Naive thymus-derived CD8-positive, alpha-beta T cell (primary cell): ENCODE measurements at regions not wholly inside any gene's neighbourhood (a gene's known extent, or its start where the extent isn't known, plus 50 kb on each side); places are given as distances from the start of the nearest gene placed in this dataset.

Experiments used
- ATAC-seq, 2 donors: fragments of 150-1000 bp; cut with Tn5 transposase in 1 of 2; sonication (Bioruptor Pico), chemical (Tn5 transposase) in 1 of 2; 1 replicate in 1 of 2; 2 replicates in 1 of 2; pipeline ENCODE4 v1.10.0; 2021; ENCODE audit warnings: mild to moderate bottlenecking in 2 of 2, moderate library complexity in 2 of 2
- POLR2A ChIA-PET: fragments of 350-600 bp; sonication (Branson Sonifier 250); formaldehyde crosslinking; loops from one replicate; lab custom pipeline; 2021; ENCODE audit warnings: antibody characterized with exemption; lab: Charles Lee
- DNase-seq, 10 donors: peaks; one replicate each; pipeline versions ENCODE4 v3.0.0 to v3.0.0-alpha.2; 2020 to 2022
- H3K27ac Mint-ChIP-seq, 10 donors: one replicate each; pipeline ENCODE4 v1.8.0; 2020 to 2022; ENCODE audit warnings: mild to moderate bottlenecking in 10 of 10, mixed read lengths in 10 of 10, moderate library complexity in 4 of 10, inconsistent platforms in 1 of 10
- H3K27me3 Mint-ChIP-seq, 5 donors: one replicate each; pipeline ENCODE4 v1.8.0; 2021 to 2022; ENCODE audit warnings: mixed read lengths in 5 of 5
- H3K36me3 Mint-ChIP-seq, 3 donors: one replicate each; pipeline ENCODE4 v1.8.0; 2020 to 2022; ENCODE audit warnings: mixed read lengths in 3 of 3, mild to moderate bottlenecking in 2 of 3, inconsistent platforms in 1 of 3
- H3K4me1 Mint-ChIP-seq, 4 donors: one replicate each; pipeline ENCODE4 v1.8.0; 2021 to 2022; ENCODE audit warnings: mixed read lengths in 4 of 4
- H3K4me3 Mint-ChIP-seq, 10 donors: one replicate each; pipeline ENCODE4 v1.8.0; 2020 to 2022; ENCODE audit warnings: mild to moderate bottlenecking in 10 of 10, mixed read lengths in 10 of 10, moderate library complexity in 6 of 10, inconsistent platforms in 1 of 10
- H3K9me3 Mint-ChIP-seq, 9 donors: one replicate each; pipeline ENCODE4 v1.8.0; 2020 to 2022; ENCODE audit warnings: mixed read lengths in 9 of 9, mild to moderate bottlenecking in 3 of 9, inconsistent platforms in 1 of 9, moderate library complexity in 1 of 9

DNA sequence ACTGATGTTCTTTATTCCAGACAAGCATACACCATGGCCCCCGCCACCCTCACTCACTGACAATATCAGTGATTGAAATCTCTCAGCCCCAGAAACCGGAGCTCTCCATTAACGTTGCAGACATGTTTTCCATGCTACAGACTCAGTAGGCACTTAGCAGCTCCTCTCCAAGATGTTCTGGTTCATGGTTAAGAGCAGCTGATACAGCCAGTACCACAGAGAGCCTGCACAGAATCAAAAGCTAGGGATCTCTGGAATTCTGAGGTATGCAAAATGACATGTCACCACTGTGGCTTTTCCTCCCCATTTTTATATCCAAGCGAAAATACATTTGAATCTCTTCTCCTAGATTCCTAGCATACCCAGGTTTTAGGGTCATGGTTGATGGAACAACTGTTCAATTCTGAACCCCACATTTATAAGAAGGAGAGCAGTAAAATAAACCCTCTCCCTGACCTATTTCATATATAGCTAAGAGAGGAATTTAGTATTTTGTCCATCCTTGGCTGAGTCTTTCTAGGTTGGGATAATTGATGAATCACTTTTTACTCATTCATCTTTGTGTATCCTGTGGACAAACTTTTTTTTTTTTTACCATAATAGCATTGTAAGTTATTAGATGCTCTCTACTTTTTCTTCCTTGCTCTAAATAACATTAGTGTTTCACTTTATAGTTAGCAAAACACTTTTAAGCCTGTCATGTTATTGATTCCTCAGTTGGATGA lies 488.4 kb upstream of the PIK3C3 start:
- H3K4me1 Mint-ChIP-seq, result no peaks in the 10 kb centered on the region
- no peak for DNase-seq
- peaks cover 3 to 45% (median 8%) of the 10 kb centered on the region in 9 donors for H3K9me3 Mint-ChIP-seq
- no peak for ATAC-seq
- POLR2A ChIA-PET, result no interaction called here
- H3K36me3 Mint-ChIP-seq, result no peaks in the 10 kb centered on the region
- no peak overlapping the region for H3K27ac Mint-ChIP-seq
- H3K27me3 Mint-ChIP-seq, result peaks cover 0 to 3% (median 0%) of the 10 kb centered on the region in 5 donors
- no peak overlapping the region for H3K4me3 Mint-ChIP-seq

DNA sequence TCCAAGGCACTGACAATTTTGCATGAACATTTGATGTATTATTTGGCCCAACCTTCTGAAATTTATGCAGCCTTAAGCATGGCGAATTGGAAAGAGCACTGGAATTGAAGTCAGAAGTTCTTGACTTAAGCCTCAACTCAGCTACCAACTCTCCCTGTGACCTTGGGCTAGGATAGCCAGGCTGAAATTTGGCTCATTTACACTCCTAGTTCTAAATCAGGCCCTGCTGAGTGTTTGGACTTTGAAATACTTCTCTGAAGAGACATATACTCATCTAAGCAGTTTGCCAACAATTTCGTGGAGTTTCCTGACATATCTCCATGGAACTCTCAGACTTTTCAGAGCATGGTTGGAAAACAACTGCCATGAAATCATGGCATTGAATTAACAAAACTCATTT lies 489.6 kb upstream of the PIK3C3 start:
- no peaks in the 10 kb centered on the region for H3K36me3 Mint-ChIP-seq
- no peaks in the 10 kb centered on the region for H3K4me1 Mint-ChIP-seq
- no peak for ATAC-seq
- H3K27me3 Mint-ChIP-seq, result peaks cover 0 to 3% (median 0%) of the 10 kb centered on the region in 5 donors
- H3K4me3 Mint-ChIP-seq, result no peak overlapping the region
- H3K27ac Mint-ChIP-seq, result no peak overlapping the region
- peaks cover 3 to 45% (median 8%) of the 10 kb centered on the region in 9 donors for H3K9me3 Mint-ChIP-seq
- POLR2A ChIA-PET, result no interaction called here
- DNase-seq, result no peak

GRCh38 chr18:41464278-41464677 lies 490.8 kb upstream of the PIK3C3 start:
- no peak for DNase-seq
- no peak overlapping the region for H3K4me3 Mint-ChIP-seq
- no peak for ATAC-seq
- no peaks in the 10 kb centered on the region for H3K4me1 Mint-ChIP-seq
- peaks cover 0 to 3% (median 0%) of the 10 kb centered on the region in 5 donors for H3K27me3 Mint-ChIP-seq
- no peaks in the 10 kb centered on the region for H3K36me3 Mint-ChIP-seq
- H3K9me3 Mint-ChIP-seq, result peaks cover 3 to 39% (median 8%) of the 10 kb centered on the region in 9 donors
- POLR2A ChIA-PET, result no interaction called here
- no peak overlapping the region for H3K27ac Mint-ChIP-seq

GRCh38 chr18:41462946-41463345 lies 492.1 kb upstream of the PIK3C3 start:
- ATAC-seq (no peak), DNase-seq (no peak)
- POLR2A ChIA-PET, result no interaction called here
- no peaks in the 10 kb centered on the region for H3K27me3 Mint-ChIP-seq
- no peak overlapping the region for H3K27ac Mint-ChIP-seq
- no peaks in the 10 kb centered on the region for H3K36me3 Mint-ChIP-seq
- H3K9me3 Mint-ChIP-seq, result peaks cover 0 to 28% (median 5%) of the 10 kb centered on the region in 9 donors
- H3K4me3 Mint-ChIP-seq, result no peak overlapping the region
- no peaks in the 10 kb centered on the region for H3K4me1 Mint-ChIP-seq

- H3K36me3 Mint-ChIP-seq, result no peaks in the 10 kb centered on the region
- peaks cover 0 to 18% (median 5%) of the 10 kb centered on the region in 9 donors for H3K9me3 Mint-ChIP-seq
- H3K4me1 Mint-ChIP-seq, result no peaks in the 10 kb centered on the region
- DNase-seq (no peak), ATAC-seq (no peak)
- POLR2A ChIA-PET, result no interaction called here
- no peak overlapping the region for H3K27ac Mint-ChIP-seq
- no peaks in the 10 kb centered on the region for H3K27me3 Mint-ChIP-seq
- H3K4me3 Mint-ChIP-seq, result no peak overlapping the region
Measured at GRCh38 chr18:41461114-41461513, 493.9 kb upstream of the PIK3C3 start.

DNA sequence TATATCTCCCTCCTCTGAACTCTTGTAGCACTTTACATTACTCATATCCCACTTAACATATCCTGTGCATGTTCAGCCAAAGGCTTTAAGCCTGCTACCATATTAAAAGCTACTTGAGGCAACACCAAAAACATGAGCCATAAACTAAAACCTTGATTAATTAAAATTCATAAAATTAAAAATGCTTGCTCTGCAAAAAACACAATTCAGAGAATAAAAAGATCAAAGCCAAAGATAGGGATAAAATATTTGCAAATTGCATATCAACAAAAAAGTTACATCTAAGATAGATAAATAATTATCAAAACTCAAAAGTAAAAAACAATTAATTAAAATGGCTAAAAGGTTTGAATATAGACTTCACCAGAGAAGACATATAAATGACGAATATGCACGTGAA lies 495.4 kb upstream of the PIK3C3 start:
- POLR2A ChIA-PET, result no interaction called here
- no peaks in the 10 kb centered on the region for H3K27me3 Mint-ChIP-seq
- no peak overlapping the region for H3K27ac Mint-ChIP-seq
- H3K36me3 Mint-ChIP-seq, result no peaks in the 10 kb centered on the region
- no peaks in the 10 kb centered on the region for H3K4me1 Mint-ChIP-seq
- H3K4me3 Mint-ChIP-seq, result no peak overlapping the region
- H3K9me3 Mint-ChIP-seq, result peaks cover 0 to 23% (median 3%) of the 10 kb centered on the region in 9 donors
- DNase-seq (no peak), ATAC-seq (no peak)

DNA sequence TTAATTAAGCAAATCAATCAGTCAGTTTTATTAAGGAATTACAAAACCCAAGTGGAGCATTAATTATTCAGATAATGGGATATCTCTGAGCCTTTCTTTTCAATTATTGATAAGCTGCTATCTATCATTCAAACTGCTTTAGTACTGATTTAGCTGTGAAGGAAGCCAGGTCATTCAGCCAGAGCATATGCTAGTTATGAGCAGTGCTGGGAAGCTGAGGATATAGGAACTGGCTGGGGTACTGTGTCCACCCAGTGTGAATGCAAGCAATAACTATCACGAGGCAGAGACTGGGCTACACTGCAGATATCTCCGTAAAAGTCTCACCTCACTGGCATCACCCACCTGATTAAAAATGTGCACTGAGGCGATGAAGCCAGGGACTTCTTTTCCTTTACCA lies 496.7 kb upstream of the PIK3C3 start:
- no peak overlapping the region for H3K27ac Mint-ChIP-seq
- H3K4me3 Mint-ChIP-seq, result no peak overlapping the region
- H3K27me3 Mint-ChIP-seq, result no peaks in the 10 kb centered on the region
- ATAC-seq (no peak), DNase-seq (no peak)
- peaks cover 0 to 20% (median 2%) of the 10 kb centered on the region in 9 donors for H3K9me3 Mint-ChIP-seq
- no peaks in the 10 kb centered on the region for H3K4me1 Mint-ChIP-seq
- H3K36me3 Mint-ChIP-seq, result no peaks in the 10 kb centered on the region
- POLR2A ChIA-PET, result no interaction called here

DNA sequence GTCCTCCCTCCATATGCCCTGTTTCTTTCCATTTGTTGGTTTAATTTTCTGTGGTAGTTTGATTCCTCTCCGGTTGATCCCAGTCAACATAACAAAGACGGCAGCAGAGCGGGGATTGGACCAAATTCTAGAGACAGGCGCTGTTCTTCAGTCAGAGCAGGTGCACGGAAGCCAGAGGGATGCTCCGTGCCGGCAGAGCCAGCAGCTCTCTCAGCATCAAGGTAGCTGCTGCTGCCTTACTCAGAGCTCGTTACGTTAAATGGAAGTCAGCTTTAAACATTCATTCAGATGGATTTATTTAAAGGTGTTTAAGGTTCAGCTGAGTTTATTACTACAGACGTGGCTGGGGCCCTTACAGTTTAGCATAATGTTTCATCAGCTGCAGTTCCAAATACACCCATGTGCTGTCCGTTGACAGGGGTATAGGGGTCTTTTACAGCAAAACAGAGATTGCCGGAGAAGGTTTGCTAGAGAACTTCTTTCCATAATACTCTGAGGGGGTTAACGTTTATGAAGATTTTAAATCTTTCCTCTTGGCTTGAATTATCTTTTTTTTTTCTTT lies 497.2 kb upstream of the PIK3C3 start:
- H3K27me3 Mint-ChIP-seq, result no peaks in the 10 kb centered on the region
- no peak overlapping the region for H3K4me3 Mint-ChIP-seq
- peaks cover 0 to 17% (median under 1%) of the 10 kb centered on the region in 9 donors for H3K9me3 Mint-ChIP-seq
- POLR2A ChIA-PET, result no interaction called here
- ATAC-seq, result no peak
- H3K4me1 Mint-ChIP-seq, result no peaks in the 10 kb centered on the region
- no peak overlapping the region for H3K27ac Mint-ChIP-seq
- no peak for DNase-seq
- H3K36me3 Mint-ChIP-seq, result no peaks in the 10 kb centered on the region

- Mint-ChIP-seq H3K9me3 (peaks cover 0 to 20% (median 0%) of the 10 kb centered on the region in 9 donors), H3K27me3 (no peaks in the 10 kb centered on the region), H3K27ac (no peak overlapping the region), H3K4me1 (no peaks in the 10 kb centered on the region), H3K4me3 (no peak overlapping the region), H3K36me3 (no peaks in the 10 kb centered on the region)
- ATAC-seq (no peak), DNase-seq (no peak)
- POLR2A ChIA-PET, result no interaction called here
Measured at GRCh38 chr18:41456831-41457230, 498.2 kb upstream of the PIK3C3 start.

DNA sequence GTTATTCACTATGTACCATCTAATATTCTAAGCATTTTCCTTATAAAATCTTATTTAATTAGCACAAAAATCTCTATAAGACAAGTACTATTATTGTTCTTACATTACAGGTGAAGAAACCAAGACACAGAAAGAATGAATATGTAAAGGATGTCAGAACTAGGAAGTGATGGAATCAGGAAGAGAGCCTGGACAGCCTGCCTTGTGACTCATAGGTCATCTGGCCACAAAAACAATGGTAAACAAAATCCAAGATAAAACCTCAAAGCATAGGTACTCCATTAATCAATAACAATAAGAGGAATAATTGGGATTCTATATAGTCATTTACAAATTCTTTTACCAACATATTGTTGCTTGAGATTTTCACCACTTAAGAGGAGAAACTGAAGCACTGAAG lies 505.4 kb upstream of the PIK3C3 start:
- peaks cover 0 to 1% (median 0%) of the 10 kb centered on the region in 5 donors for H3K27me3 Mint-ChIP-seq
- no peak overlapping the region for H3K4me3 Mint-ChIP-seq
- ATAC-seq (no peak), DNase-seq (no peak)
- H3K4me1 Mint-ChIP-seq, result no peaks in the 10 kb centered on the region
- no peak overlapping the region for H3K27ac Mint-ChIP-seq
- POLR2A ChIA-PET, result no interaction called here
- H3K9me3 Mint-ChIP-seq, result peaks cover 0 to 25% (median 4%) of the 10 kb centered on the region in 9 donors
- no peaks in the 10 kb centered on the region for H3K36me3 Mint-ChIP-seq

GRCh38 chr18:41444943-41445342 lies 510.1 kb upstream of the PIK3C3 start:
- no peaks in the 10 kb centered on the region for H3K4me1 Mint-ChIP-seq
- peaks cover 0 to 4% (median 1%) of the 10 kb centered on the region in 5 donors for H3K27me3 Mint-ChIP-seq
- ATAC-seq, result no peak
- H3K27ac Mint-ChIP-seq, result no peak overlapping the region
- POLR2A ChIA-PET, result no interaction called here
- no peaks in the 10 kb centered on the region for H3K36me3 Mint-ChIP-seq
- H3K9me3 Mint-ChIP-seq, result peaks cover 0 to 23% (median 12%) of the 10 kb centered on the region in 9 donors
- DNase-seq, result no peak
- no peak overlapping the region for H3K4me3 Mint-ChIP-seq

GRCh38 chr18:41436772-41437171 lies 518.3 kb upstream of the PIK3C3 start:
- no peak overlapping the region for H3K27ac Mint-ChIP-seq
- peaks cover 3 to 35% (median 8%) of the 10 kb centered on the region in 9 donors for H3K9me3 Mint-ChIP-seq
- no peak overlapping the region for H3K4me3 Mint-ChIP-seq
- no peaks in the 10 kb centered on the region for H3K36me3 Mint-ChIP-seq
- DNase-seq (no peak), ATAC-seq (no peak)
- no peaks in the 10 kb centered on the region for H3K4me1 Mint-ChIP-seq
- peaks cover 0 to 6% (median 0%) of the 10 kb centered on the region in 5 donors for H3K27me3 Mint-ChIP-seq
- POLR2A ChIA-PET, result no interaction called here

GRCh38 chr18:41418598-41418997 lies 536.4 kb upstream of the PIK3C3 start:
- Mint-ChIP-seq H3K4me3 (no peak overlapping the region), H3K27me3 (no peaks in the 10 kb centered on the region), H3K27ac (no peak overlapping the region), H3K4me1 (no peaks in the 10 kb centered on the region), H3K36me3 (no peaks in the 10 kb centered on the region), H3K9me3 (peaks cover 0 to 14% (median 5%) of the 10 kb centered on the region in 9 donors)
- POLR2A ChIA-PET, result no interaction called here
- no peak for DNase-seq
- no peak for ATAC-seq
